NT2/D1 (cell line): ENCODE measurements at regions not wholly inside any gene's neighbourhood (a gene's known extent, or its start where the extent isn't known, plus 50 kb on each side); places are given as distances from the start of the nearest gene placed in this dataset.

Source experiments
- DNase-seq: peaks from one replicate; pipeline ENCODE4 v3.0.0-alpha.2; 2011; ENCODE audit warnings: low read depth, low spot score
- H3K27me3 ChIP-seq: 2 replicates; pipeline ENCODE4 v1.6.0; 2011; ENCODE audit warnings: mild to moderate bottlenecking; ENCODE audit not compliant: insufficient read length, insufficient read depth
- H3K36me3 ChIP-seq: 2 replicates; pipeline ENCODE4 v1.6.1; 2011; ENCODE audit warnings: mild to moderate bottlenecking, low read length, mixed read lengths; ENCODE audit not compliant: insufficient read depth, insufficient read length
- H3K4me1 ChIP-seq: 2 replicates; pipeline ENCODE4 v1.5.1; 2011; ENCODE audit not compliant: insufficient read depth, insufficient read length
- H3K4me3 ChIP-seq: 2 replicates; pipeline ENCODE4 v1.5.1; 2011; ENCODE audit warnings: low read depth; ENCODE audit not compliant: insufficient read length
- H3K9ac ChIP-seq: 2 replicates; pipeline ENCODE4 v1.6.0; 2011; ENCODE audit warnings: low read depth; ENCODE audit not compliant: insufficient read length
- H3K9me3 ChIP-seq: 2 replicates; pipeline ENCODE4 v1.5.1; 2011; ENCODE audit warnings: mild to moderate bottlenecking, low read length; ENCODE audit not compliant: insufficient read depth
- SUZ12 ChIP-seq: IDR thresholded peaks from 2 replicates; pipeline ENCODE4 v1.6.1; 2011; ENCODE audit not compliant: insufficient read length, insufficient read depth; ENCODE audit errors: extremely low read depth
- YY1 ChIP-seq: IDR thresholded peaks from 2 replicates; pipeline ENCODE4 v1.6.1; 2011; ENCODE audit not compliant: insufficient read length, insufficient read depth
- ZNF274 ChIP-seq: IDR thresholded peaks from 2 replicates; pipeline ENCODE4 v1.6.1; 2011; ENCODE audit warnings: mild to moderate bottlenecking, low read depth, low read length

- no peaks in the 10 kb centered on the region for H3K36me3 ChIP-seq
- no peak for TF ChIP-seq SUZ12
- no peak for TF ChIP-seq ZNF274
- no peak for TF ChIP-seq YY1
- H3K27me3 ChIP-seq = no peaks in the 10 kb centered on the region
- no peak overlapping the region for H3K9ac ChIP-seq
- DNase-seq = no peak
- H3K9me3 ChIP-seq = peaks cover 12% of the 10 kb centered on the region; the same call in 1 of the 2 replicates
- H3K4me3 ChIP-seq = no peak overlapping the region
- no peaks in the 10 kb centered on the region for H3K4me1 ChIP-seq
Measured at GRCh38 chr9:18015116-18015515, 436.2 kb downstream of the SH3GL2 start.

- Histone ChIP-seq H3K4me3 (no peak overlapping the region), H3K9ac (no peak overlapping the region), H3K27me3 (no peaks in the 10 kb centered on the region), H3K9me3 (peaks cover 12% of the 10 kb centered on the region; the same call in 1 of the 2 replicates), H3K4me1 (no peaks in the 10 kb centered on the region), H3K36me3 (no peaks in the 10 kb centered on the region)
- no peak for DNase-seq
- TF ChIP-seq ZNF274 (no peak), YY1 (no peak), SUZ12 (no peak)
Measured at GRCh38 chr9:18017136-18017535, 438.3 kb downstream of the SH3GL2 start.

- DNase-seq = no peak
- H3K9me3 ChIP-seq = peaks cover 12% of the 10 kb centered on the region; the same call in 1 of the 2 replicates
- no peak overlapping the region for H3K9ac ChIP-seq
- no peak overlapping the region for H3K4me3 ChIP-seq
- H3K27me3 ChIP-seq = no peaks in the 10 kb centered on the region
- no peaks in the 10 kb centered on the region for H3K36me3 ChIP-seq
- no peaks in the 10 kb centered on the region for H3K4me1 ChIP-seq
- TF ChIP-seq ZNF274 = no peak
- TF ChIP-seq SUZ12 = no peak
- no peak for TF ChIP-seq YY1
Measured at GRCh38 chr9:18018221-18018620, 439.4 kb downstream of the SH3GL2 start.

GRCh38 chr9:18018661-18019060 lies 439.8 kb downstream of the SH3GL2 start:
- Histone ChIP-seq H3K4me3 (no peak overlapping the region), H3K27me3 (no peaks in the 10 kb centered on the region), H3K4me1 (no peaks in the 10 kb centered on the region), H3K9me3 (peaks cover 12% of the 10 kb centered on the region; the same call in 1 of the 2 replicates), H3K36me3 (no peaks in the 10 kb centered on the region), H3K9ac (no peak overlapping the region)
- DNase-seq = no peak
- TF ChIP-seq ZNF274 = no peak
- no peak for TF ChIP-seq SUZ12
- no peak for TF ChIP-seq YY1

GRCh38 chr9:18020121-18020745 lies 441.4 kb downstream of the SH3GL2 start:
- Histone ChIP-seq H3K36me3 (no peaks in the 10 kb centered on the region), H3K4me3 (no peak overlapping the region), H3K4me1 (no peaks in the 10 kb centered on the region), H3K9ac (no peak overlapping the region), H3K27me3 (no peaks in the 10 kb centered on the region), H3K9me3 (peaks cover 12% of the 10 kb centered on the region; the same call in 1 of the 2 replicates)
- no peak for DNase-seq
- no peak for TF ChIP-seq SUZ12

- Histone ChIP-seq H3K27me3 (no peaks in the 10 kb centered on the region), H3K36me3 (no peaks in the 10 kb centered on the region), H3K9me3 (peaks cover 12% of the 10 kb centered on the region; the same call in 1 of the 2 replicates), H3K4me1 (no peaks in the 10 kb centered on the region), H3K9ac (no peak overlapping the region), H3K4me3 (no peak overlapping the region)
- TF ChIP-seq SUZ12 (no peak), ZNF274 (no peak), YY1 (no peak)
- no peak for DNase-seq
Measured at GRCh38 chr9:18022642-18023041, 443.8 kb downstream of the SH3GL2 start.

GRCh38 chr9:18023332-18023731 lies 444.5 kb downstream of the SH3GL2 start:
- no peaks in the 10 kb centered on the region for H3K27me3 ChIP-seq
- no peaks in the 10 kb centered on the region for H3K4me1 ChIP-seq
- no peak overlapping the region for H3K9ac ChIP-seq
- no peak overlapping the region for H3K4me3 ChIP-seq
- H3K36me3 ChIP-seq = no peaks in the 10 kb centered on the region
- no peak for DNase-seq
- TF ChIP-seq YY1 (no peak), ZNF274 (no peak), SUZ12 (no peak)
- H3K9me3 ChIP-seq = peaks cover 7% of the 10 kb centered on the region; the same call in 1 of the 2 replicates

- no peak for DNase-seq
- no peak overlapping the region for H3K4me3 ChIP-seq
- no peak overlapping the region for H3K9ac ChIP-seq
- H3K36me3 ChIP-seq = no peaks in the 10 kb centered on the region
- H3K27me3 ChIP-seq = no peaks in the 10 kb centered on the region
- no peaks in the 10 kb centered on the region for H3K9me3 ChIP-seq
- TF ChIP-seq YY1 (no peak), SUZ12 (no peak), ZNF274 (no peak)
- no peaks in the 10 kb centered on the region for H3K4me1 ChIP-seq
Measured at GRCh38 chr9:18032636-18033035, 441.3 kb upstream of the ADAMTSL1 start.
